ENCODE measurements at regions not wholly inside any gene's neighbourhood (a gene's known extent, or its start where the extent isn't known, plus 50 kb on each side); places are given as distances from the start of the nearest gene placed in this dataset.
A peak's percentile ranks its signal among the peaks of the same experiment; 100 is the strongest.
"Not testable (repeated sequence)": the region's sequence is repeated elsewhere in the genome, so short reads cannot be mapped to it uniquely, and the experiment has no call there.

GRCh38 chr2:87425717-87426116 lies 322.2 kb upstream of the PLGLB2 start:
- not testable (repeated sequence) for H3K4me3 ChIP-seq (ENCODE audit: low read depth, low read length); DNase-seq (ENCODE audit: low read depth)

- not testable (repeated sequence) for DNase-seq (ENCODE audit: low read depth); H3K4me3 ChIP-seq (ENCODE audit: low read depth, low read length)
Observed at GRCh38 chr2:87428452-87429130, 319.3 kb upstream of the PLGLB2 start.

- DNase-seq (ENCODE audit: low read depth); H3K4me3 ChIP-seq (ENCODE audit: low read depth, low read length): not testable (repeated sequence)
Observed at GRCh38 chr2:87429206-87429930, 318.5 kb upstream of the PLGLB2 start.

DNA sequence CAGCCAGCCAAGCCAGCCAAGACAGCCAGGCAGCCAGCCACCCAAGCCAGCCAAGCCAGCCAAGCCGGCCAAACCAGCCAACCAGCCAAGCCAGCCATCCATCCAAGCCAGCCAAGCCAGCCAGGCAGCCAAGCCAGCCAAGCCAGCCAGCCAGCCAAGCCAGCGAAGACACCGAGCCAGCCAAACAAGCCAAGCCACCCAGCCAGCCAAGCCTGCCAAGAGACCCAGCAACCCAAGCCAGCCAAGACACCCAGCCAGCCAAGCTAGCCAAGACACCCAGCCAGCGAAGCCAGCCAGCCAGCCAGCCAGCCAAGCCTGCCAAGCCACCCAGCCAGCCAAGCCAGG lies 318.0 kb upstream of the PLGLB2 start:
- not testable (repeated sequence) for H3K4me3 ChIP-seq (ENCODE audit: low read depth, low read length); DNase-seq (ENCODE audit: low read depth)

GRCh38 chr2:87431051-87431450 lies 316.8 kb upstream of the PLGLB2 start:
- not testable (repeated sequence) for DNase-seq (ENCODE audit: low read depth); H3K4me3 ChIP-seq (ENCODE audit: low read depth, low read length)

DNA sequence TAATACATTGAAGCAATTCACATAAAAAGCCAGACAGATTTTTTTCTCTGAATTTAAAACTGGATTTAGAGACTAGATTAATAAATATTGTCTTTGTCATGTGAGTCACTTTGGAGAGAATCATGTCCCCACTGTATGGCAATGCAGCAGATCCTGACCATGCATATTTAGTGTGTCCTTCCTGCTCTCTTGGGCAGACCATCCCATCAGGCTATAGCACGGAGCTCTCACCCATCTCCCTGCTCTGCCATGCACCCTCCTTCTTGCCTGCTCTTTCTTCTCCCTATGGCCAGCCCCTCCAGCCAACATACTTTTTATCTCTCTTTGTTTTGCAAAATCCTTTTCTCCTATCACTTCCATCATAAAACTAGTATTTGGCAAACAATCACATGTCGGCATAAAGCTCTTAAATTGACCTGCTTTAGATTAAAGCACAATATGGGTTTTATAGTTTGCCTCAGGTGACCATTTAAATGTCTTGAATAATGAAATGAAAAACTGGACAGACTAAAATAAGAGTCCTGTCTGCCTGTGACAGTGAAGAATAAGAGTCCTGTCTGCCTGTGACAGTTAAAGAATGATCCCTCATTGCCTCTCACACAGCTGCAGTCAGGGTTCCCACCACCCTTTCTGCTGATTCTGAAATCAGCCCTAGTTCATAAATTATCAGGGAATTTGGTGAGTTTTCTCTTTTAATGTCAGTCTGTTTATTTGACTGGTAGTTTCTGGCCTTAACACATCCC lies 315.0 kb upstream of the PLGLB2 start:
- not testable (repeated sequence) for H3K4me3 ChIP-seq (ENCODE audit: low read depth, low read length); DNase-seq (ENCODE audit: low read depth)

DNA sequence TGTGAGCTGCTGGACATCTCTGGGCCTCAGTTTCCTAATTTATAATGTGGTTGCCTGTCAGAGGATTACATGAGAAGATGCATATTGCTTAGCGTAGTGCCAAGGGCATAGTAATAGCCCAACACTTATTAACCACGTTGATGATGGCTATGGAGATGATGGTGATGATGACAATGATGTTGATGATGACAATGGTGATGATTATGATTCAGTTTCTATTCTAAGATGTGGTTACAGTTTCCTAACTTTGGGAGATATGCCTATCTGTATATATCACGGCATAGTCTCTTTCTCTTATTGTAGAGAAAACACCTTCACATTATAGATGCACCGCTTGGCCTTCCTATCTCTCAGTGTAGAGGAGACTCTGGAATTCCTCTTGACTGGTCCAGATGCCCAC lies 311.9 kb upstream of the PLGLB2 start:
- not testable (repeated sequence) for H3K4me3 ChIP-seq (ENCODE audit: low read depth, low read length); DNase-seq (ENCODE audit: low read depth)

- not testable (repeated sequence) for H3K4me3 ChIP-seq (ENCODE audit: low read depth, low read length); DNase-seq (ENCODE audit: low read depth)
Observed at GRCh38 chr2:87437701-87438260, 310.1 kb upstream of the PLGLB2 start.

DNA sequence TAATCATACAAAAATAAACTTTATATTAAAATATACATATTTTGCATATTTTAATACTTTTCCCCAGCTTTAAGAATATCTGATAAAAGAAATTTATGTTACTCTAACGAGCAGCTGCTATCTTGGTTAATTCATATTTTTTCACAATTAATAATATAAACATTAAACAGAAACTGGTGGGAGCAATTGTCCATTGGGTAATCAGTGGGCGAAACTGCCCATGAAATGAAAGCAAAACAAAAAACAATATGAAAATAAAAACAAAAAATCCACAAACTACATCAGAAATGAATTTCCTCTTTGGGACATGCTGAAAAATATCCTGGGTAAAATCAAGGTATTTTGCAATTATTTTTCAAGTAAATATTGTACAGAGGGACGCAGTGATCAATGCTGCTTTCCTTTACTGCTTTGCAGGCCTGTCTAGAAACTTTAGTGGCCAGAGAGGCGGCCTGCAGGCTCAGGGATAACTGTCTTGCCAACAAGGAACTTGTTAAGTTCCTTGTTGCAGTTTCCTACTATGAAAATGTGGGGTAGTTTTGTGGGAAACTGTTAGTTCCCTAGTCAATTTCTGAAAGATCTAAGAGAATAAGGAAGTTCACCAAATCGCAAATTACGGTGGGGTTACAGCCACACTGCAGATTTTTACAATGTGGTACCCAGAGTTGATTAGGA lies 309.0 kb upstream of the PLGLB2 start:
- not testable (repeated sequence) for H3K4me3 ChIP-seq (ENCODE audit: low read depth, low read length); DNase-seq (ENCODE audit: low read depth)

- H3K4me3 ChIP-seq (ENCODE audit: low read depth, low read length); DNase-seq (ENCODE audit: low read depth): not testable (repeated sequence)
Observed at GRCh38 chr2:87439617-87440204, 308.2 kb upstream of the PLGLB2 start.

DNA sequence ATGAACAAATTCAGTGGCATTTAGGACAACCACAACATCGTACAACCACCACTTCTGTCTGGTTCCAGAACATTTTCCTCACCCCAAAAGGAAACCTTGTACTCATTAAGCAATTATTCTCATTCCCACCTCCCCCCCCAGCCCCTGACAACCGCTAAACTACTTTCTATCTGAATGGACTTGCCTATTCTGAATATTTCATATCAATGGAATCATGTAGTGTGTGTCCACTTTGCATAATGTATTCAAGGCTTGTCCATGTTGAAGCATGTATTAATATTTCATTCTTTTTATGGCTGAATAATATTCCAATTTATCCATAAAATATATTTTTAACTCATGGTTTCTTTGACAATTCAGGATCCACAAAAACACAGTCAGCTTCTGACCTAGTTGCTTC lies 307.2 kb upstream of the PLGLB2 start:
- H3K4me3 ChIP-seq (ENCODE audit: low read depth, low read length); DNase-seq (ENCODE audit: low read depth): not testable (repeated sequence)

GRCh38 chr2:87441375-87441774 lies 306.5 kb upstream of the PLGLB2 start:
- H3K4me3 ChIP-seq (ENCODE audit: low read depth, low read length); DNase-seq (ENCODE audit: low read depth): not testable (repeated sequence)

DNA sequence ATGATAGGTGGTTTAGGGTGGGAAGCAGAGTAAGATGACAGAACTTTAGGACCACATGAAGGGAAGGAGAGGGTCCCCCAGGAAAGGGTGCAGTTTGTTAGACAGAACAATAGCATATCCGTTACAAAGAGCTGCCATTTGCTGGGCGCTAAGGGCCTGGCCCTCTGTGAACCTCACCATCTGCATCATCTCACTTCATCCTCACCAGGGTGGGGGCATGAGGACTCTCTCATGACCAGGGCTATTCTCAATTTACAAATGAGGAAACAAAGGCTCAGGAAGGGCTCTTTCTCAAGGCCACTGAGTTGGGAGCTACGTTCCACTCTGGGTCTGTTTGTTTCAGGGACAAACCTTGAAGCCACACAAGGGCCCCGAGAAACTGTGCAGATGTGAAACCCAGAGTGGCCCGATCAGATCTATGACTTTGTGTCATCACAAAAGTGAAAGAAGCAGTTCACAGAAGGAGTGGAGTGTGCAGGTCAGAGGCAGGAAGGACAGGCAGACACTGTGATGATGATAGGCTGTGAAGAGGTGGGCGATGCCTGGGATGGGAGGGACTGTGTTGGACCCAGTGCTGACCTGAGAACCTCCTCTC lies 304.8 kb upstream of the PLGLB2 start:
- H3K4me3 ChIP-seq (ENCODE audit: low read depth, low read length); DNase-seq (ENCODE audit: low read depth): not testable (repeated sequence)

DNA sequence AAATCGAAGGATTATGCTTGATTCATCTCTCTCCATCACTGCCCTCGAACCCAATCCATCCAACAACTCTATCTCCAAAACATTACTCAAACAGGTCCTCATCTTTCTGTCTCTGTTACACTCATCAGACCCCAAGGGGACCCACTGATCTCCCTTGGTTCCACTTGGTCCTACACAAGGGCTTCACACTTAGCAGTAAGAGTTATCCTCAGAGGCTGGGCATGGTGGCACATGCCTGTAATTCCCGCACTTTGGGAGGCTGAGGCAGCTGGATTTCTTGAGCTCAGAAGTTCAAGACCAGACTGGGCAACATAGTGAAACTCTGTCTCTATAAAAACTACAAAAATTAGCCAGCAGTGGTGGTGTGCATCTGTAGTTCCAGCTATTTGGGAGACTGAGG lies 302.9 kb upstream of the PLGLB2 start:
- not testable (repeated sequence) for DNase-seq (ENCODE audit: low read depth); H3K4me3 ChIP-seq (ENCODE audit: low read depth, low read length)

DNA sequence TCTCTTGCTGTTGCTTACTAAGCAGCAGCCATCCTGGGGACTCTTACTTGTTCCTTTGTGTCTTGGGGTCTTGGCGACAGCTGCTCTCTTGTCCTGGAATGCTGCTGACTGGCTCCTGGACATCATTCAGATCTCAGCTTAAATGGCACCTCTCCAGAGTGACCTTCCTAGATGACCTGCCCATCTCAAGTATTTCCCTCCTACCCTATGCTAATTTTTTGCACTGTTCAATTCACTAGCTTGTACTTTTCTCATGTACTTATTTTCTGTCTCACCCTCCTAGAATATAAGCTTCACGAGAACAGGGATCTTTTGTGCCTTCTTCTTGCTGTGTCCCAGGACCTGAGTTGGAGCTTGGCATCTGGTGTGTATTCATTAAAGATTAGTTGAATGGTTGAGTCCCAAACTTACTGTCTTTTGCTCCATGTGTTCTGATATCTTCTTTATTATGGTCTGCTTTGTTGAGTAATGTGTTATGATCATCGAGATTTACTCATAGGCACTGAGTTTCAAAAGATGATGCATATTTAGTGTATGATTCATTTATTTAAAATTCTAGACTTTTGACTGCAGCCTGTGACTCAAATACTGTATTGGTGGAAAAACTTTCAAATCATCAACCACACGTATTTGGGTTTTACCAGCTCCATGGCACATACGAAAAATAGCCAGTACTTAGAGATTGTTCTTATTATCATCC lies 302.1 kb upstream of the PLGLB2 start:
- H3K4me3 ChIP-seq (ENCODE audit: low read depth, low read length); DNase-seq (ENCODE audit: low read depth): not testable (repeated sequence)

GRCh38 chr2:87446313-87446696 lies 301.6 kb upstream of the PLGLB2 start:
- not testable (repeated sequence) for H3K4me3 ChIP-seq (ENCODE audit: low read depth, low read length); DNase-seq (ENCODE audit: low read depth)

DNA sequence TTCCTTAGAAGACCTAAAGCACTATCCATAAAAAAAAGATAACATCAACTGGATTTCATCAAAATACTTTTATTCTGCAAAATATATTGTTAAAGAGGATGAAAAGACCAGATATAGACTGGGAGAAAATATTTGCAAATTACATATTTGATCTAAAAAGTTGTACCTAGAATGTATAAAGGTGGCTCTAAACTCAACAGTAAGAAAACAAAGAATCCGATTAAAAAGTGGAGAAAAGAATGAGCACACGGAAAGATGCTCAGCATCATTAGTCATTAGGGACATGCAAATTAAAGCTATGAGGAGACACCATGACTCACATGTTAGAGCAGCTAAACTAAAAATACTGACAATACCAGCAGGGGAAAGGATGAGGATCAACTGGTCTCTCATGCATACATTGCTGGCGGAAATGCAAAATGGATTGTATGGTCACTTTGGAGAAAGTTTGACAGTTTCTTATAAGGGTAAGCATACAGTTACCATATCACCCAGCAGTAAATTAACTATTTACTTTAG lies 298.4 kb upstream of the PLGLB2 start:
- H3K4me3 ChIP-seq (ENCODE audit: low read depth, low read length): not testable (repeated sequence)
- peak; percentile 21 for DNase-seq (ENCODE audit: low read depth)

- H3K4me3 ChIP-seq (ENCODE audit: low read depth, low read length): not testable (repeated sequence)
- peak; percentile 8 for DNase-seq (ENCODE audit: low read depth)
Observed at GRCh38 chr2:87452193-87452592, 295.7 kb upstream of the PLGLB2 start.
